Body of pancreas (tissue), 4 donors: ENCODE measurements at regions not wholly inside any gene's neighbourhood (a gene's known extent, or its start where the extent isn't known, plus 50 kb on each side); places are given as distances from the start of the nearest gene placed in this dataset.

Experiments used
- POLR2A ChIP-seq, 3 donors: fragments of 450-650 bp; IDR thresholded peaks; one replicate each; pipeline ENCODE4 v1.6.1; 2016; ENCODE audit warnings: antibody characterized with exemption in 3 of 3, mild to moderate bottlenecking in 2 of 3
- TF ChIP-seq, protein P1 (sequence below), 7 experiments: fragments of 450-650 bp in 4 of 7; fragments of 200-600 bp in 3 of 7; sonication (generic) in 3 of 7; IDR thresholded peaks; one replicate each; pipeline ENCODE4 v1.5.1; 2016 to 2019; ENCODE audit warnings: antibody characterized with exemption in 7 of 7

- TF ChIP-seq, protein P1, sequence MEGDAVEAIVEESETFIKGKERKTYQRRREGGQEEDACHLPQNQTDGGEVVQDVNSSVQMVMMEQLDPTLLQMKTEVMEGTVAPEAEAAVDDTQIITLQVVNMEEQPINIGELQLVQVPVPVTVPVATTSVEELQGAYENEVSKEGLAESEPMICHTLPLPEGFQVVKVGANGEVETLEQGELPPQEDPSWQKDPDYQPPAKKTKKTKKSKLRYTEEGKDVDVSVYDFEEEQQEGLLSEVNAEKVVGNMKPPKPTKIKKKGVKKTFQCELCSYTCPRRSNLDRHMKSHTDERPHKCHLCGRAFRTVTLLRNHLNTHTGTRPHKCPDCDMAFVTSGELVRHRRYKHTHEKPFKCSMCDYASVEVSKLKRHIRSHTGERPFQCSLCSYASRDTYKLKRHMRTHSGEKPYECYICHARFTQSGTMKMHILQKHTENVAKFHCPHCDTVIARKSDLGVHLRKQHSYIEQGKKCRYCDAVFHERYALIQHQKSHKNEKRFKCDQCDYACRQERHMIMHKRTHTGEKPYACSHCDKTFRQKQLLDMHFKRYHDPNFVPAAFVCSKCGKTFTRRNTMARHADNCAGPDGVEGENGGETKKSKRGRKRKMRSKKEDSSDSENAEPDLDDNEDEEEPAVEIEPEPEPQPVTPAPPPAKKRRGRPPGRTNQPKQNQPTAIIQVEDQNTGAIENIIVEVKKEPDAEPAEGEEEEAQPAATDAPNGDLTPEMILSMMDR (IDR thresholded peaks at IDR 0.05): no peak
- no peak for TF ChIP-seq POLR2A (IDR thresholded peaks at IDR 0.05)
These were observed 480.4 kb upstream of the ZNF608 start for GRCh38 chr5:125226825-125227224.
